ENCODE measurements at regions not wholly inside any gene's neighbourhood (a gene's known extent, or its start where the extent isn't known, plus 50 kb on each side); places are given as distances from the start of the nearest gene placed in this dataset.
A peak's percentile ranks its signal among the peaks of the same experiment; 100 is the strongest.
"Not testable (repeated sequence)": the region's sequence is repeated elsewhere in the genome, so short reads cannot be mapped to it uniquely, and the experiment has no call there.

DNA sequence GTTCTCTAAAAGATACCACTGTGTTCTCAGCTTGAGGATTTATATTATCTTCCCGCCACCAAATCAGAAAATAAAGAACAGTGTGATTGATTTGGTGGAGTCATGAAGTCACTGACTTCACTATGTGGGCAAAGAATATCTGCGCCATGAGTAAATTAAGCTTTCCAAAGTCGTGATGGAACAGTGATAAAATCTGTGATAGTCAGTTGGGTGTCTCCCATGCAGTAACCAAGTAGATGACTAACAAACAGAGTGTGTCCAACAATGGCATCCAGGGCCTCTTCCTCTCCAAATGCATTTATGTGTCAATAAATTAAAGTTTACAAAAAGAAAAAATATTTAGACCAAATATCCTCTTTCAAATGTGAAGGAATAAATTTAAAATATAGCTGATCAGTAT lies 87.0 kb upstream of the DST start:
- Histone ChIP-seq H3K27ac (peak overlapping the region in 2 of 21 experiments; percentile 20 to 39), H3K4me3 (no peak overlapping the region)

DNA sequence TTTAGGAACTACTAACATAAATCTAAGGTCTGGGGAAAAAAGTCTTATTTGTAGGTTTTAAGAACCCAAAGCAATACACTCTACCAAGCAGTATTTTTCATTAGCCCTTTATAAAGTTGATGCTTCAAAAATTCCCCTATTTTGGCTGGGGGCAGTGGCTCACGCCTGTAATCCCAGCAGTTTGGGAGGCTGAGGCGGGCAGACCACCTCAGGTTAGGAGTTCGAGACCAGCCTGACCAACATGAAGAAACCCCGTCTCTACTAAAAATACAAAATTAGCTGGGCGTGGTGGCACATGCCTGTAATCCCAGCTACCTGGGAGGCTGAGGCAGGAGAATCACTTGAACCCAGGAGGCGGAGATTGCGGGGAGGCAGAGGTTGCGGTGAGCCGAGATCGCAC lies 86.5 kb upstream of the DST start:
- not testable (repeated sequence) for H3K4me3 ChIP-seq, H3K27ac ChIP-seq

GRCh38 chr6:56727097-56727850 lies 84.6 kb upstream of the DST start:
- H3K27ac ChIP-seq: no peak overlapping the region
- no peak overlapping the region for H3K4me3 ChIP-seq

GRCh38 chr6:56725254-56725653 lies 82.6 kb upstream of the DST start:
- H3K27ac ChIP-seq: no peak overlapping the region
- no peak overlapping the region for H3K4me3 ChIP-seq

DNA sequence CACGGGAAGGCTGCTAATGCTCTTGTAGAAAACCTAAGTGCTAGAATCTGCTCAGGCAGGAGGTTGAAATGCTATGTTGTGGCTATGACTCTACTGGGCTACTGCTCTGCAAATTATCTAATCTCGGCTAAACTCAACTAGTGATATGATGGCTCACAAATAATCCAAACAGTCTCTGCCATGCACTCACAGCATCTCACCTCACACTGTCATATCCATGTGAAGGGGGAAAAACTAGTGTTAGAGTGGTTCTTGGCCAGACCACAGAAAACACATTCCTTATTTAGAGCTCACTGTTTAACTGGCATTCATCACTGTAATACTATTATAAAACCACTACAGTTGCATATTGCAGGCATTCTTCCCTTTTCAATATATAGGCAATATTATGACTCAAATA lies 81.8 kb upstream of the DST start:
- Histone ChIP-seq H3K4me3 (no peak overlapping the region), H3K27ac (no peak overlapping the region)

GRCh38 chr6:56720882-56721281 lies 78.2 kb upstream of the DST start:
- no peak overlapping the region for H3K4me3 ChIP-seq
- no peak overlapping the region for H3K27ac ChIP-seq

GRCh38 chr6:56720202-56720601 lies 77.5 kb upstream of the DST start:
- not testable (repeated sequence) for H3K27ac ChIP-seq, H3K4me3 ChIP-seq

GRCh38 chr6:56719315-56720058 lies 76.8 kb upstream of the DST start:
- H3K27ac ChIP-seq, H3K4me3 ChIP-seq: not testable (repeated sequence)

GRCh38 chr6:56718236-56718635 lies 75.5 kb upstream of the DST start:
- no peak overlapping the region for H3K27ac ChIP-seq

DNA sequence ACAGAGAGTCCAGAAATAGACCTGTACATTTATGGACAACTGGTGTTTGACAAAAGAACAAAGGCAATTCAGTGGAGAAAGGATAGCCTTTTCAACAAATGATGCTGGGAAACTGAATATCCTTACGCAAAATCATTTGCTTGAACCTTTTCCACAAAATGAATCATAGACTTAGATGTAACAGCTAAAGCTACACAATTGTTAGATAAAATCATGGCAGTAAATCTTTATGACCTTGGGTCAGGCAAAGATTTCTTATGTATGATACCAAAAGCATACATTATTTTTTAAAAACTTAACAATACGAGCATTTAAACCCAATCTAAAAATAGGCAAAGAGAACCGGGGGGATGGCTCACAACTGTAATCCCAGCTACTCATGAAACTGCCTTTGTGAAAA lies 73.5 kb upstream of the DST start:
- Histone ChIP-seq H3K27ac (no peak overlapping the region), H3K4me3 (no peak overlapping the region)

More at GRCh38 chr6:56718236-56718635, 75.5 kb upstream of the DST start:
- H3K4me3 ChIP-seq: no peak overlapping the region

- no peak overlapping the region for H3K4me3 ChIP-seq
- H3K27ac ChIP-seq: no peak overlapping the region
Observed at GRCh38 chr6:56715741-56716140, 73.1 kb upstream of the DST start.

DNA sequence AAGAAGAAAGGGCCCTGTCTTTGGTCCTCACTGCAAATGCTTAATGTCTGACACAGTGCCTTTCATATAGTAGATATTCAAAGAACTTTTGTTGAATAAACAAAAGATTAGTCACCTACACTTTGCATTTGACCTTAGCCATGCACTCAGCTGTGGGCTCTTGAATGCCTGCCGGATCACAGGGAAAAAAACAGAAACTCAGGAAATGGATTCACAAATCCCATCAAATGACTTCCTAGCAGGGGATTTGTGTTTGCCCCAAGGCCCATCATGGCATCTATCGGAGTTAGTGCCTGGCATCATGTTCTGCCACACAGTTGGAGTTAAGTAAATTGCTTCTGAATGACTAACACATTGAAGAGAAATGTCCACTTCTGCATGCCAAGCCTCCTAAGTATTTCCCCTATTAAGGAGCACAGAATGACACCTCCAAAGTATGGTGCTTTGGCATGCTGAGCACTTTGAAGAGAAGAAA lies 72.3 kb upstream of the DST start:
- no peak overlapping the region for H3K4me3 ChIP-seq
- H3K27ac ChIP-seq: peak overlapping the region in 1 of 21 experiments; percentile 7

GRCh38 chr6:56714273-56714672 lies 71.6 kb upstream of the DST start:
- H3K27ac ChIP-seq: peak overlapping the region in 1 of 21 experiments; percentile 59

GRCh38 chr6:56713254-56713672 lies 70.6 kb upstream of the DST start:
- Histone ChIP-seq H3K4me3 (no peak overlapping the region), H3K27ac (peak overlapping the region in 3 of 21 experiments; percentile 1 to 29 (median 19))

More at GRCh38 chr6:56714273-56714672, 71.6 kb upstream of the DST start:
- H3K4me3 ChIP-seq: no peak overlapping the region

GRCh38 chr6:56710967-56711366 lies 68.3 kb upstream of the DST start:
- Histone ChIP-seq H3K27ac (no peak overlapping the region), H3K4me3 (no peak overlapping the region)

DNA sequence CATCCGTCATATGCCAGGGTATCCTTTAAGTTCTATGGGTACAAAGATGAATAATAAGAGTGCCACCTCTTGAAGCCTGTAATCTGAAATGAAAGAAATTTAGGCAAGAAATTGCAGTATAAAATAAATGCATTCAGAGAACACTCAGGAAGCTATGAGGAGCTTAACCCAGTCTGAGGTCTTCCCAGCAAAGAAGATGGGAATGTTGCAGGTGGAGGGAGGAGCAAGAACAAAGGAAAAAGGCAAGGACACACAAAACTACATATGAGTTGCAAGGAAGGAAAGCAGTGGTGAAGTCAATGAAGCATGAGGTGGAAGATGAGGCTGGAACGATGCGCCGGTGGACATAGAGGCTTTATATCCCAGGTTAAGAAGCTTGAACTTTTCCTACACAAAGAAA lies 67.0 kb upstream of the DST start:
- H3K4me3 ChIP-seq: no peak overlapping the region
- peak overlapping the region in 2 of 21 experiments; percentile 16 to 65 for H3K27ac ChIP-seq

GRCh38 chr6:56708810-56709597 lies 66.3 kb upstream of the DST start:
- Histone ChIP-seq H3K4me3 (no peak overlapping the region), H3K27ac (peak overlapping the region in 11 of 21 experiments; percentile 3 to 65 (median 17))

- H3K27ac ChIP-seq: peak overlapping the region in 4 of 21 experiments; percentile 17 to 54 (median 30)
- no peak overlapping the region for H3K4me3 ChIP-seq
Observed at GRCh38 chr6:56706981-56707726, 64.5 kb upstream of the DST start.

GRCh38 chr6:56699066-56699654 lies 56.5 kb upstream of the DST start:
- Histone ChIP-seq H3K4me3 (no peak overlapping the region), H3K27ac (no peak overlapping the region)

Data from skin epidermis (tissue), 12 donors.